Endothelial cell of umbilical vein (primary cell): ENCODE measurements at regions not wholly inside any gene's neighbourhood (a gene's known extent, or its start where the extent isn't known, plus 50 kb on each side); places are given as distances from the start of the nearest gene placed in this dataset.

Source experiments
- EZH2 ChIP-seq: IDR thresholded peaks from 2 replicates; pipeline ENCODE4 v1.6.1; 2012; ENCODE audit warnings: borderline replicate concordance, low read depth, mild to moderate bottlenecking, moderate library complexity, low read length, inconsistent platforms; ENCODE audit not compliant: severe bottlenecking
- MYC ChIP-seq: IDR thresholded peaks from one replicate; pipeline ENCODE4 v1.6.1; 2011; ENCODE audit warnings: mild to moderate bottlenecking, low read depth, low read length
- POLR2A ChIP-seq: IDR thresholded peaks from 2 replicates; pipeline ENCODE4 v1.6.1; 2012; ENCODE audit warnings: low read depth, mild to moderate bottlenecking, control low read depth, low read length
- POLR2AphosphoS5 ChIP-seq: IDR thresholded peaks from 2 replicates; pipeline ENCODE4 v1.6.1; 2012; ENCODE audit warnings: low read depth, mild to moderate bottlenecking, control low read depth, low read length, moderate library complexity; ENCODE audit not compliant: insufficient read depth
- TF ChIP-seq, protein P1 (sequence below): IDR thresholded peaks from 2 replicates; pipeline ENCODE4 v1.6.1; 2011; ENCODE audit not compliant: insufficient read depth, insufficient read length
- TF ChIP-seq, protein P2 (sequence below), 2 donors: IDR thresholded peaks; 1 replicate in 1 of 2; 2 replicates in 1 of 2; pipeline ENCODE4 v1.5.1; 2011; ENCODE audit warnings: low read length in 2 of 2, mild to moderate bottlenecking in 2 of 2, moderate library complexity in 2 of 2, control low read depth in 1 of 2, inconsistent platforms in 1 of 2, low read depth in 1 of 2; ENCODE audit not compliant: insufficient read depth in 1 of 2; ENCODE audit errors: extremely low read depth in 1 of 2

DNA sequence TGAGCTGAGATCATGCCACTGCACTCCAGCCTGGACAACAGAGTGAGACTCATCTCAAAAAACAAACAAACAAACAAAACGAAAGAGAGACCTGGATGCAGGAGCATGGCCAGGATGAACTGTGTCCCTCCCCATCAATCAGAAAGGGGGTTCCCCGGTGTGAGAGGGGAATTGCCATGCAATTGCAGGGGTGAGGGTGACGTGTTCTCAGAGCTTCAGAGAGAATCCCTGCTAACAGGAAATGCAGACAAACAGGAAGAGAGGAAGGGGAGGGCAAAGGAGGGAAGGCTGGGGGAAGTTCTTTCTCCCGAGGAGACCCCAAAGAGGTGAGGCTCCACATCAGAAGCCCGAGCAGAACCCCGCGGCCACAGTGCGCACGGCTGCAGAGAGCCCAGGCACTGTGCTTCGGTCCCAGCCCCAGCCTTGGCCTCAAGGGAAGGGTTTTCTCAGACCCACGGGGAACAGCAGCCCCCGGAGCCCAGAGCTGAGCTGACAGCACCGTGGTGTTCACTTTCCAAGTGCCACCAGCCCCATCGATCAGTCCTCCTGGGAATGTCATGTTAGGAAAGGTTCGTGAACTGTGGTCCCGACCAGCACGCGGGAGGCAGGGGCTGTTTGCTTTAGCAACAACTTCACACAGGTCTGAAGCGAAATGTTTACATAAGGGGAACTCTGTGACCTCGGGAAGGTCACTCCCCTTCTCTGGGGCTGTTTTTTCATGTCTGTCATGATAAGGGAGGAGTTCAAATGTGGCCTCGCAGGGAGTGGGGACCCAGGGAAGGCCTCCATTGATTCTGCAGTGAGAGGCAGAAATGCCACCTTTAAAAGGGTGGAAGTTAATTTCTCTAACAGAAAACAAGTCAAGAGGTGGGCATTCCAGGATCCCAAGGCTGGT, 108.0 kb upstream of the ANO1 start:
- TF ChIP-seq, protein P1, sequence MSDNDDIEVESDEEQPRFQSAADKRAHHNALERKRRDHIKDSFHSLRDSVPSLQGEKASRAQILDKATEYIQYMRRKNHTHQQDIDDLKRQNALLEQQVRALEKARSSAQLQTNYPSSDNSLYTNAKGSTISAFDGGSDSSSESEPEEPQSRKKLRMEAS: no peak
- TF ChIP-seq MYC (no peak), POLR2A (no peak), EZH2 (no peak), POLR2AphosphoS5 (no peak)
- TF ChIP-seq, protein P2, sequence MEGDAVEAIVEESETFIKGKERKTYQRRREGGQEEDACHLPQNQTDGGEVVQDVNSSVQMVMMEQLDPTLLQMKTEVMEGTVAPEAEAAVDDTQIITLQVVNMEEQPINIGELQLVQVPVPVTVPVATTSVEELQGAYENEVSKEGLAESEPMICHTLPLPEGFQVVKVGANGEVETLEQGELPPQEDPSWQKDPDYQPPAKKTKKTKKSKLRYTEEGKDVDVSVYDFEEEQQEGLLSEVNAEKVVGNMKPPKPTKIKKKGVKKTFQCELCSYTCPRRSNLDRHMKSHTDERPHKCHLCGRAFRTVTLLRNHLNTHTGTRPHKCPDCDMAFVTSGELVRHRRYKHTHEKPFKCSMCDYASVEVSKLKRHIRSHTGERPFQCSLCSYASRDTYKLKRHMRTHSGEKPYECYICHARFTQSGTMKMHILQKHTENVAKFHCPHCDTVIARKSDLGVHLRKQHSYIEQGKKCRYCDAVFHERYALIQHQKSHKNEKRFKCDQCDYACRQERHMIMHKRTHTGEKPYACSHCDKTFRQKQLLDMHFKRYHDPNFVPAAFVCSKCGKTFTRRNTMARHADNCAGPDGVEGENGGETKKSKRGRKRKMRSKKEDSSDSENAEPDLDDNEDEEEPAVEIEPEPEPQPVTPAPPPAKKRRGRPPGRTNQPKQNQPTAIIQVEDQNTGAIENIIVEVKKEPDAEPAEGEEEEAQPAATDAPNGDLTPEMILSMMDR (IDR thresholded peaks at IDR 0.05; ENCODE audit: extremely low read depth in 1 of 2, insufficient read depth in 1 of 2, low read depth in 1 of 2, low read length in 2 of 2): no peak
